Mesendoderm (in vitro differentiated cells): ENCODE measurements at regions not wholly inside any gene's neighbourhood (a gene's known extent, or its start where the extent isn't known, plus 50 kb on each side); places are given as distances from the start of the nearest gene placed in this dataset.

Experiments
- DNase-seq: peaks from one replicate; pipeline ENCODE4 v3.0.0; 2013
- H2AK5ac ChIP-seq: 2 replicates; pipeline ENCODE4 v1.6.1; 2013; ENCODE audit warnings: low read length, inconsistent platforms
- H2BK120ac ChIP-seq: 2 replicates; pipeline ENCODE4 v1.6.1; 2013; ENCODE audit warnings: low read depth, mild to moderate bottlenecking, low read length, moderate library complexity, mixed read lengths
- H2BK15ac ChIP-seq: replicated peaks from 2 replicates; pipeline ENCODE4 v1.6.1; 2013; ENCODE audit warnings: low read depth, mild to moderate bottlenecking, moderate library complexity
- H2BK5ac ChIP-seq: 2 replicates; pipeline ENCODE4 v1.6.1; 2013; ENCODE audit warnings: low read length, inconsistent platforms
- H3K18ac ChIP-seq: 2 replicates; pipeline ENCODE4 v1.6.1; 2013; ENCODE audit warnings: mild to moderate bottlenecking, low read length, mixed read lengths
- H3K23ac ChIP-seq: one replicate; pipeline ENCODE4 v1.6.1; 2013; ENCODE audit warnings: low read length
- H3K27ac ChIP-seq: 2 replicates; pipeline ENCODE4 v1.5.1; 2013; ENCODE audit warnings: low read depth, mild to moderate bottlenecking, inconsistent platforms, low read length, moderate library complexity
- H3K27me3 ChIP-seq: 2 replicates; pipeline ENCODE4 v1.6.1; 2013; ENCODE audit warnings: low read length, control low read depth, mild to moderate bottlenecking, inconsistent platforms; ENCODE audit not compliant: insufficient read depth, poor library complexity
- H3K36me3 ChIP-seq: 2 replicates; pipeline ENCODE4 v1.6.1; 2013; ENCODE audit warnings: low read length, inconsistent platforms; ENCODE audit not compliant: control insufficient read depth, insufficient read depth
- H3K4ac ChIP-seq: one replicate; pipeline ENCODE4 v1.6.1; 2013; ENCODE audit warnings: low read depth, mild to moderate bottlenecking, low read length, moderate library complexity
- H3K4me1 ChIP-seq: 2 replicates; pipeline ENCODE4 v1.6.1; 2013; ENCODE audit warnings: low read depth, low read length, inconsistent platforms; ENCODE audit not compliant: control insufficient read depth
- H3K4me2 ChIP-seq: 2 replicates; pipeline ENCODE4 v1.6.1; 2013; ENCODE audit warnings: low read length
- H3K4me3 ChIP-seq: 2 replicates; pipeline ENCODE4 v1.5.1; 2013; ENCODE audit warnings: mild to moderate bottlenecking, low read length
- H3K56ac ChIP-seq: one replicate; pipeline ENCODE4 v1.6.1; 2013; ENCODE audit warnings: low read length
- H3K79me1 ChIP-seq: 2 replicates; pipeline ENCODE4 v1.6.1; 2013; ENCODE audit warnings: low read length, inconsistent platforms
- H3K79me2 ChIP-seq: 2 replicates; pipeline ENCODE4 v1.6.1; 2013; ENCODE audit warnings: mild to moderate bottlenecking, low read length; ENCODE audit not compliant: control insufficient read depth, insufficient read depth
- H3K9ac ChIP-seq: 2 replicates; pipeline ENCODE4 v1.6.1; 2013; ENCODE audit warnings: low read length, inconsistent platforms
- H4K5ac ChIP-seq: one replicate; pipeline ENCODE4 v1.6.1; 2013; ENCODE audit warnings: low read length
- H4K8ac ChIP-seq: one replicate; pipeline ENCODE4 v1.6.1; 2013; ENCODE audit warnings: low read depth, mild to moderate bottlenecking, control low read depth, low read length, moderate library complexity
- WGBS: extraction: QIAGEN DNeasy Blood & Tissue Kit; methylation state at CpG from one replicate; pipeline ENCODE4 v1.1.7; 2013; ENCODE audit warnings: low lambda C conversion rate, missing lambda C conversion rate; ENCODE audit not compliant: insufficient coverage; ENCODE audit errors: extremely low coverage; 5-methylcytosine and 5-hydroxymethylcytosine counted together

DNA sequence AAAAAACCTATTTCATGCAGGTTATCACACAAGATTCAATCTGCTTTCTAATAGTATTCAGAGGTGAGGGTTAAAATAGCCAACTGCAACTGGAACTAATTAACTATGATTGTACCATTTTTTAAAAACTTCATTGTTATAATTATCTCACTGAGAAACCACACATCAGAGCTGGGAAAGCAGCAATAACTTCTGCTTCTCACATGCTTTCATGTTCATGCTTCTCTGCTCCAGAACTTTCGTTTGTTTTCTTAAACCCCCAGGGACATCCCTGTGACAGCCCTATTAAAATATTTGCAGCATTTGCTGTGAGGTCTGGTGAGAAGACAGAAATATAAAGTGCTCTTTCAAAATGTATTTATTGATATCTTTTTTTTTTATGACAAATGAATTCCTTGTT lies 389.0 kb upstream of the SORCS1 start:
- no peak overlapping the region for H3K56ac ChIP-seq
- H3K4me1 ChIP-seq: peaks cover 2% of the 10 kb centered on the region
- H4K5ac ChIP-seq: no peak overlapping the region
- H3K4me3 ChIP-seq: no peak overlapping the region
- no peaks in the 10 kb centered on the region for H3K79me1 ChIP-seq
- no peak for DNase-seq
- H3K4me2 ChIP-seq: no peak overlapping the region
- no peak overlapping the region for H2BK120ac ChIP-seq
- H2BK5ac ChIP-seq: no peak overlapping the region
- H3K27me3 ChIP-seq: no peaks in the 10 kb centered on the region
- no peak overlapping the region for H2AK5ac ChIP-seq
- no peak overlapping the region for H3K4ac ChIP-seq
- no peak overlapping the region for H2BK15ac ChIP-seq
- no peak overlapping the region for H4K8ac ChIP-seq
- no peaks in the 10 kb centered on the region for H3K79me2 ChIP-seq
- no peaks in the 10 kb centered on the region for H3K36me3 ChIP-seq
- no peak overlapping the region for H3K9ac ChIP-seq
- no peak overlapping the region for H3K18ac ChIP-seq
- H3K23ac ChIP-seq: no peak overlapping the region
- no peak overlapping the region for H3K27ac ChIP-seq
- no CpG with 5 or more reads among the region's 1 CpG for WGBS

GRCh38 chr10:107552963-107553362 lies 388.5 kb upstream of the SORCS1 start:
- Histone ChIP-seq H3K18ac (no peak overlapping the region), H3K36me3 (no peaks in the 10 kb centered on the region), H3K79me2 (no peaks in the 10 kb centered on the region), H3K56ac (no peak overlapping the region), H2AK5ac (no peak overlapping the region), H3K9ac (no peak overlapping the region), H3K4me1 (peaks cover 3% of the 10 kb centered on the region), H3K4me2 (no peak overlapping the region), H3K4ac (no peak overlapping the region), H3K27me3 (no peaks in the 10 kb centered on the region), H4K8ac (no peak overlapping the region), H2BK120ac (no peak overlapping the region), H4K5ac (no peak overlapping the region), H2BK15ac (no peak overlapping the region), H3K79me1 (no peaks in the 10 kb centered on the region), H3K27ac (no peak overlapping the region), H3K4me3 (no peak overlapping the region), H2BK5ac (no peak overlapping the region), H3K23ac (no peak overlapping the region)
- WGBS: 100% methylated on average over 1 of the region's 2 CpGs
- no peak for DNase-seq

GRCh38 chr10:107548301-107548700 lies 383.8 kb upstream of the SORCS1 start:
- Histone ChIP-seq H2BK5ac (no peak overlapping the region), H3K36me3 (no peaks in the 10 kb centered on the region), H3K4me1 (peaks cover 3% of the 10 kb centered on the region), H3K9ac (no peak overlapping the region), H3K79me1 (no peaks in the 10 kb centered on the region), H4K5ac (no peak overlapping the region), H3K27me3 (no peaks in the 10 kb centered on the region), H3K4me3 (no peak overlapping the region), H2BK120ac (no peak overlapping the region), H3K27ac (no peak overlapping the region), H3K4me2 (no peak overlapping the region), H2BK15ac (no peak overlapping the region), H2AK5ac (no peak overlapping the region), H3K23ac (no peak overlapping the region), H3K79me2 (no peaks in the 10 kb centered on the region), H3K56ac (no peak overlapping the region), H3K18ac (no peak overlapping the region), H4K8ac (no peak overlapping the region), H3K4ac (no peak overlapping the region)
- WGBS: no CpG with 5 or more reads among the region's 4 CpGs
- peak; percentile 68 for DNase-seq

- H3K4me1 ChIP-seq: peaks cover 3% of the 10 kb centered on the region
- H2BK5ac ChIP-seq: no peak overlapping the region
- H2BK120ac ChIP-seq: no peak overlapping the region
- no peak overlapping the region for H4K5ac ChIP-seq
- no peaks in the 10 kb centered on the region for H3K79me2 ChIP-seq
- no peak overlapping the region for H3K56ac ChIP-seq
- no peak overlapping the region for H3K4me3 ChIP-seq
- no peak overlapping the region for H3K27ac ChIP-seq
- no CpG with 5 or more reads among the region's 5 CpGs for WGBS
- H2AK5ac ChIP-seq: no peak overlapping the region
- no peak overlapping the region for H3K9ac ChIP-seq
- H2BK15ac ChIP-seq: no peak overlapping the region
- no peak overlapping the region for H3K4ac ChIP-seq
- H3K18ac ChIP-seq: no peak overlapping the region
- no peaks in the 10 kb centered on the region for H3K27me3 ChIP-seq
- H3K4me2 ChIP-seq: no peak overlapping the region
- H4K8ac ChIP-seq: no peak overlapping the region
- no peaks in the 10 kb centered on the region for H3K79me1 ChIP-seq
- H3K23ac ChIP-seq: no peak overlapping the region
- no peak for DNase-seq
- no peaks in the 10 kb centered on the region for H3K36me3 ChIP-seq
Observed at GRCh38 chr10:107546986-107547385, 382.5 kb upstream of the SORCS1 start.

- H3K18ac ChIP-seq: no peak overlapping the region
- H3K4me1 ChIP-seq: peaks cover 3% of the 10 kb centered on the region
- no peaks in the 10 kb centered on the region for H3K79me1 ChIP-seq
- H2BK120ac ChIP-seq: no peak overlapping the region
- H3K23ac ChIP-seq: no peak overlapping the region
- no peak overlapping the region for H2BK5ac ChIP-seq
- no peaks in the 10 kb centered on the region for H3K79me2 ChIP-seq
- H2BK15ac ChIP-seq: no peak overlapping the region
- H4K8ac ChIP-seq: no peak overlapping the region
- DNase-seq: peak; percentile 19
- no peak overlapping the region for H4K5ac ChIP-seq
- no peak overlapping the region for H2AK5ac ChIP-seq
- H3K27me3 ChIP-seq: no peaks in the 10 kb centered on the region
- no CpG with 5 or more reads among the region's 1 CpG for WGBS
- no peak overlapping the region for H3K4me3 ChIP-seq
- no peak overlapping the region for H3K56ac ChIP-seq
- no peak overlapping the region for H3K9ac ChIP-seq
- no peaks in the 10 kb centered on the region for H3K36me3 ChIP-seq
- no peak overlapping the region for H3K27ac ChIP-seq
- no peak overlapping the region for H3K4ac ChIP-seq
- H3K4me2 ChIP-seq: no peak overlapping the region
Observed at GRCh38 chr10:107546284-107546683, 381.8 kb upstream of the SORCS1 start.

DNA sequence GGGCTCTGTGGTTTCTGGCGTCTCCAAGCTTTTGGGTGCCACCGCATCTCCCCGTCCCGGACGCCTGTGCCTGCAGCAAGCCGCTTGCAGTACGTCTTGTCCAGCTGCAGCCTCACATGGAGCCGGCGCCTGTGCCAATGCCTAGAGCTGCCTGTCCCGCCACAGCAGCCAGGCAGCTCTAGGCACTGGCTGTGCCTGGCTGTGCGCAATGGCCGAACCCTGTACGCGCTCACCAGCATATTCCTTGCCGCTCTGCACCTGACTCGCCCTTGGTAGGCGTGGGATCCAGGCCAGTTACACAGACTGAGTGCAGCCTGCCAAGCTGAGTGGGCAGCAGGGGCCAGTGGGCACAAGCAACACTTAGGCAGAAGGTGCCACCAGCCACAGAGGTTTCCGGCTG lies 381.2 kb upstream of the SORCS1 start:
- H3K56ac ChIP-seq: no peak overlapping the region
- H2BK120ac ChIP-seq: no peak overlapping the region
- H3K27me3 ChIP-seq: no peaks in the 10 kb centered on the region
- DNase-seq: no peak
- H3K4me2 ChIP-seq: no peak overlapping the region
- no peaks in the 10 kb centered on the region for H3K36me3 ChIP-seq
- H3K18ac ChIP-seq: no peak overlapping the region
- no peak overlapping the region for H3K4me3 ChIP-seq
- H3K79me1 ChIP-seq: no peaks in the 10 kb centered on the region
- H2AK5ac ChIP-seq: no peak overlapping the region
- H2BK5ac ChIP-seq: no peak overlapping the region
- peaks cover 3% of the 10 kb centered on the region for H3K4me1 ChIP-seq
- H3K23ac ChIP-seq: no peak overlapping the region
- no peak overlapping the region for H3K27ac ChIP-seq
- no peaks in the 10 kb centered on the region for H3K79me2 ChIP-seq
- no peak overlapping the region for H3K4ac ChIP-seq
- H2BK15ac ChIP-seq: no peak overlapping the region
- no peak overlapping the region for H4K5ac ChIP-seq
- WGBS: no CpG with 5 or more reads among the region's 18 CpGs
- no peak overlapping the region for H3K9ac ChIP-seq
- no peak overlapping the region for H4K8ac ChIP-seq
